Adrenal gland (tissue), 9 donors: ENCODE measurements at regions not wholly inside any gene's neighbourhood (a gene's known extent, or its start where the extent isn't known, plus 50 kb on each side); places are given as distances from the start of the nearest gene placed in this dataset.

Experiments used
- DNase-seq, 7 donors: peaks; one replicate each; pipeline ENCODE4 v3.0.0-alpha.2; 2019 to 2020
- H3K27ac ChIP-seq, 5 donors: fragments of 200-600 bp; sonication (generic) in 4 of 5; 1 replicate in 3 of 5; 2 replicates in 2 of 5; pipeline versions ENCODE4 v1.5.1 to v1.8.0; 2016 to 2020; ENCODE audit warnings: mild to moderate bottlenecking in 1 of 5
- H3K27me3 ChIP-seq: fragments of 200-600 bp; 2 replicates; pipeline ENCODE4 v1.8.0; 2021
- H3K36me3 ChIP-seq, 2 donors: fragments of 200-600 bp; replicated peaks in 1 of 2; 1 replicate in 1 of 2; 2 replicates in 1 of 2; pipeline versions ENCODE4 v1.5.1 to v1.8.0; 2018 to 2022
- H3K4me1 ChIP-seq, 2 donors: fragments of 200-600 bp; replicated peaks in 1 of 2; 1 replicate in 1 of 2; 2 replicates in 1 of 2; pipeline versions ENCODE4 v1.5.1 to v1.8.0; 2018 to 2021
- H3K4me3 ChIP-seq, 4 donors: fragments of 200-600 bp; sonication (generic) in 3 of 4; one replicate each; pipeline ENCODE4 v1.5.1; 2016 to 2018
- H3K9me3 ChIP-seq, 3 donors: fragments of 200-600 bp; sonication (generic) in 1 of 3; replicated peaks in 1 of 3; 1 replicate in 2 of 3; 2 replicates in 1 of 3; pipeline versions ENCODE4 v1.5.1 to v1.8.0; 2016 to 2021
- POLR2A ChIP-seq, 2 donors: fragments of 450-650 bp; IDR thresholded peaks; one replicate each; pipeline ENCODE4 v1.6.1; 2017; ENCODE audit warnings: antibody characterized with exemption in 2 of 2, mild to moderate bottlenecking in 2 of 2, moderate library complexity in 1 of 2
- WGBS, 4 donors: extraction: QIAGEN DNeasy Blood & Tissue Kit in 2 of 4; methylation state at CpG; one replicate each; pipeline versions ENCODE4 v1.1.5 to v1.1.7; 2013 to 2017; 5-methylcytosine and 5-hydroxymethylcytosine counted together
- intact Hi-C, 2 donors: fragments of 100-400 bp; cut with DNase I; formaldehyde crosslinking; loops; one replicate each; pipeline versions ENCODE4 v1.14.1 to v1.15.0; 2022 to 2023
- TF ChIP-seq, protein P1 (sequence below), 6 experiments: fragments of 450-650 bp in 4 of 6; fragments of 200-600 bp in 2 of 6; sonication (generic) in 1 of 6; IDR thresholded peaks; 1 replicate in 5 of 6; 2 replicates in 1 of 6; pipeline versions ENCODE4 v1.5.1 to v1.8.0; 2016 to 2021; ENCODE audit warnings: antibody characterized with exemption in 6 of 6, mild to moderate bottlenecking in 2 of 6, moderate library complexity in 1 of 6
- donor health status: healthy with polysubstance abuse.
- donor health status: Bipolar disorder and iron deficiency.
- donor health status: DM: yes; HTN: yes; CAD: no.
- donor health status: DM: no; HTN: no; CAD: no.
- donor health status: DM: no; HTN: no; CAD: no.

DNA sequence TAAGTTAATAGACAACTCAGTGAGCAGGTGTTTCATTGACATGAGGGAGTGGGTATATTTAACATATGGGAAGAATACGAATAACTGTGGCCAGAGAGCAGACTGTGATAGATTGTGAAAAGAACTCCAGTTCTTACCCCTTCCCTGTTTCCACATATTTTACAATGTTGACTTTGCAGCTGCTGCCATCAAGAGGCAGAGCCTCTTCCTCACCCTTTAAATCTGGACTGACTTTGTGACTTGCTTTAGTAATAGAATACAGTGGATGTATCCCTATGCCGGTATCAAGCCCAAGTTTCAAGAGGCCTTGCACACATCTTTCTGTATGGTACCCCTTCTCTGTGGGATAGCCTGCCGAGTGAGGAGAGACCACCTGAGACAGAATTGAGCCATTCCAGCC, 356.7 kb downstream of the ETNK1 start:
- Histone ChIP-seq H3K4me3 (no peak overlapping the region), H3K27ac (no peak overlapping the region), H3K36me3 (no peaks in the 10 kb centered on the region), H3K27me3 (no peaks in the 10 kb centered on the region), H3K4me1 (no peaks in the 10 kb centered on the region), H3K9me3 (no peaks in the 10 kb centered on the region)
- intact Hi-C loops: no loop called here
- no peak for DNase-seq
- no peak for TF ChIP-seq POLR2A (IDR thresholded peaks at IDR 0.05)
- TF ChIP-seq, protein P1, sequence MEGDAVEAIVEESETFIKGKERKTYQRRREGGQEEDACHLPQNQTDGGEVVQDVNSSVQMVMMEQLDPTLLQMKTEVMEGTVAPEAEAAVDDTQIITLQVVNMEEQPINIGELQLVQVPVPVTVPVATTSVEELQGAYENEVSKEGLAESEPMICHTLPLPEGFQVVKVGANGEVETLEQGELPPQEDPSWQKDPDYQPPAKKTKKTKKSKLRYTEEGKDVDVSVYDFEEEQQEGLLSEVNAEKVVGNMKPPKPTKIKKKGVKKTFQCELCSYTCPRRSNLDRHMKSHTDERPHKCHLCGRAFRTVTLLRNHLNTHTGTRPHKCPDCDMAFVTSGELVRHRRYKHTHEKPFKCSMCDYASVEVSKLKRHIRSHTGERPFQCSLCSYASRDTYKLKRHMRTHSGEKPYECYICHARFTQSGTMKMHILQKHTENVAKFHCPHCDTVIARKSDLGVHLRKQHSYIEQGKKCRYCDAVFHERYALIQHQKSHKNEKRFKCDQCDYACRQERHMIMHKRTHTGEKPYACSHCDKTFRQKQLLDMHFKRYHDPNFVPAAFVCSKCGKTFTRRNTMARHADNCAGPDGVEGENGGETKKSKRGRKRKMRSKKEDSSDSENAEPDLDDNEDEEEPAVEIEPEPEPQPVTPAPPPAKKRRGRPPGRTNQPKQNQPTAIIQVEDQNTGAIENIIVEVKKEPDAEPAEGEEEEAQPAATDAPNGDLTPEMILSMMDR (IDR thresholded peaks at IDR 0.05): no peak
- 61 to 74% (median 67%) methylated on average over 2 to 3 of the region's 3 CpGs for WGBS, 4 donors

DNA sequence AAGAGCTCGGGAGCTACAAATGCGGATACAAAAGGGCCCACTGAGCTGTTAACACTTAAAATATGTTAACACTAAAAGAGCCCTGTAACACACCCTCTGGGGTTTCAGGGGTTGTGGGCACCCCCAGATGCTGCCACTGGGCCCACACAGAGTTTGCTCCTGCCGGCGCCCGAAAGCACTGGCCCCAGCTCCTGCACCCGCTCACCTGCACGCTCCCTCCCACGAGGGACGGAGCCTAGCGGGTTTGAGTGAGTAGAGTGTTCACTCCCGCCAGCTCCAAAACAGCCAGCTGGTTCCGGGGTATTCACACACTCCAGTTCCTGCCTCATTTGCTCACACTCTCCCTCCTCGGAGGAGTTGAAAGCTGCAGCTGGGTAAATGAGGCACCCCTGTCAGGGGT, 357.7 kb downstream of the ETNK1 start:
- 78 to 79% (median 78%) methylated on average over 10 to 13 of the region's 13 CpGs for WGBS, 4 donors
- no peak overlapping the region for H3K27ac ChIP-seq
- intact Hi-C loops: no loop called here
- H3K9me3 ChIP-seq: no peaks in the 10 kb centered on the region
- H3K4me3 ChIP-seq: no peak overlapping the region
- no peaks in the 10 kb centered on the region for H3K27me3 ChIP-seq
- DNase-seq: no peak
- TF ChIP-seq, protein P1 (IDR thresholded peaks at IDR 0.05): no peak
- TF ChIP-seq POLR2A (IDR thresholded peaks at IDR 0.05): no peak
- H3K36me3 ChIP-seq: no peaks in the 10 kb centered on the region
- no peaks in the 10 kb centered on the region for H3K4me1 ChIP-seq

DNA sequence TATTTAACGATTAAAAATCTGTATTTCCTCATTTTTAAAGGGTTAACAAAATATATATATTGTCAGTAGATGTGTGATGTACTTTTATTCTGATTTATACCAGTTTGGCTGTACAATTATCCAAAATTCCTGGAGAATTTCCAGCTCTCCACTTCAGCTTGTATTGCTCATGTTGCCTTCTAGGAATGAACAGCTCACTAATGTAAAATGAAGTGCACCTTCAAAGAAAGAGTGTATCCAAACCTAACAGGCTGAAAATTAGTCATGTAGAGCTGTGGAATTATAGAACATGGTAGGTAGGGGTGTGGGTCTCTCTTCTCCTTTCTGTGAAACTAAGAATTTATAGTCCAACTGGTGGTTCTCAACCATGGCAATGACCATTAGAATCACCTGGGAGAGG, 362.0 kb downstream of the ETNK1 start:
- TF ChIP-seq, protein P1 (IDR thresholded peaks at IDR 0.05): no peak
- TF ChIP-seq POLR2A (IDR thresholded peaks at IDR 0.05): no peak
- Histone ChIP-seq H3K36me3 (no peaks in the 10 kb centered on the region), H3K27ac (no peak overlapping the region), H3K27me3 (no peaks in the 10 kb centered on the region), H3K9me3 (no peaks in the 10 kb centered on the region), H3K4me1 (no peaks in the 10 kb centered on the region), H3K4me3 (no peak overlapping the region)
- intact Hi-C loops: no loop called here
- 63 to 72% (median 64%) methylated on average over 1 of the region's 1 CpG for WGBS, 4 donors
- DNase-seq: no peak

DNA sequence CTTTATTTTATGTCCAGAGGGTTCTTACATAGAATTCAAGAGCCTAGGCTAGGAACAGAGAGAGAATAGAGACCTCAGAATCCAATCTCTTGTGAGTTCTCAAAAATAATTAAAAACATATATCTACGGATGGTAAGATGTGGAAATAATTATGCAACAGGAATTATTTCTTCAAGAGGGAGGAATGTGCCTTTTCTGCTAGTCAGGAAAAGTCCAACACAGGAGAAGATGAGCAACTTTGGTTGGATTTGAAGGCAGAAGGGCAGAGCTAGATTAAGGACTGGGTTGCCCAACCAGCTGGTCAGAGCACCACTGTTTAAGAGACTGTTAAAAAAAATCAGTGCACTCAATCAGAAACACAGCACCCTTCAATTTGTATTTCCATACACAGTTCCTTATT, 365.5 kb downstream of the ETNK1 start:
- Histone ChIP-seq H3K36me3 (no peaks in the 10 kb centered on the region), H3K9me3 (no peaks in the 10 kb centered on the region), H3K4me3 (no peak overlapping the region), H3K4me1 (no peaks in the 10 kb centered on the region), H3K27ac (no peak overlapping the region), H3K27me3 (no peaks in the 10 kb centered on the region)
- intact Hi-C loops: no loop called here
- WGBS, 4 donors: 51 to 77% (median 62%) methylated on average over 1 of the region's 1 CpG
- no peak for DNase-seq
- TF ChIP-seq, protein P1 (IDR thresholded peaks at IDR 0.05): no peak
- TF ChIP-seq POLR2A (IDR thresholded peaks at IDR 0.05): no peak
